ENCODE measurements at regions not wholly inside any gene's neighbourhood (a gene's known extent, or its start where the extent isn't known, plus 50 kb on each side); places are given as distances from the start of the nearest gene placed in this dataset.
"Not testable (repeated sequence)": the region's sequence is repeated elsewhere in the genome, so short reads cannot be mapped to it uniquely, and the experiment has no call there.

- DNase-seq (ENCODE audit: low spot score), result no peak
These were observed 102.6 kb upstream of the TLE4 start for GRCh38 chr9:79469164-79469563.

- no peak for DNase-seq (ENCODE audit: low spot score)
These were observed 100.8 kb upstream of the TLE4 start for GRCh38 chr9:79470954-79471353.

- DNase-seq (ENCODE audit: low spot score), result peak; percentile 80
These were observed 99.9 kb upstream of the TLE4 start for GRCh38 chr9:79471580-79472543.

GRCh38 chr9:79473704-79474103, 98.1 kb upstream of the TLE4 start:
- no peak for DNase-seq (ENCODE audit: low spot score)

- no peak for DNase-seq (ENCODE audit: low spot score)
These were observed 94.4 kb upstream of the TLE4 start for GRCh38 chr9:79477241-79477840.

GRCh38 chr9:79477955-79478771, 93.6 kb upstream of the TLE4 start:
- peak; percentile 86 for DNase-seq (ENCODE audit: low spot score)

- no peak for DNase-seq (ENCODE audit: low spot score)
These were observed 91.1 kb upstream of the TLE4 start for GRCh38 chr9:79480639-79481038.

- no peak for DNase-seq (ENCODE audit: low spot score)
These were observed 89.8 kb upstream of the TLE4 start for GRCh38 chr9:79481846-79482477.

GRCh38 chr9:79485258-79485657, 86.5 kb upstream of the TLE4 start:
- DNase-seq (ENCODE audit: low spot score), result no peak

- DNase-seq (ENCODE audit: low spot score), result peak; percentile 89
These were observed 82.3 kb upstream of the TLE4 start for GRCh38 chr9:79489261-79490000.

- no peak for DNase-seq (ENCODE audit: low spot score)
These were observed 81.0 kb upstream of the TLE4 start for GRCh38 chr9:79490657-79491248.

- no peak for DNase-seq (ENCODE audit: low spot score)
These were observed 79.4 kb upstream of the TLE4 start for GRCh38 chr9:79492092-79493009.

- DNase-seq (ENCODE audit: low spot score), result not testable (repeated sequence)
These were observed 71.4 kb upstream of the TLE4 start for GRCh38 chr9:79500196-79500864.

- DNase-seq (ENCODE audit: low spot score), result no peak
These were observed 70.2 kb upstream of the TLE4 start for GRCh38 chr9:79501546-79501945.

GRCh38 chr9:79507801-79508200, 64.0 kb upstream of the TLE4 start:
- no peak for DNase-seq (ENCODE audit: low spot score)

- no peak for DNase-seq (ENCODE audit: low spot score)
These were observed 59.5 kb upstream of the TLE4 start for GRCh38 chr9:79512251-79512650.

Measured in globus pallidus (tissue), 1 donor.